Liver (tissue), 3 donors: ENCODE measurements at regions not wholly inside any gene's neighbourhood (a gene's known extent, or its start where the extent isn't known, plus 50 kb on each side); places are given as distances from the start of the nearest gene placed in this dataset.

Experiments used
- CTCF ChIP-seq: fragments of 150-350 bp; IDR thresholded peaks from 2 replicates; pipeline ENCODE4 v1.5.1; 2017; ENCODE audit warnings: improper control_type of control experiment, low read depth, low read length; ENCODE audit not compliant: missing input control
- GABPA ChIP-seq, 2 donors: IDR thresholded peaks in 1 of 2; conservative IDR thresholded peaks in 1 of 2; 2 replicates each; pipeline ENCODE4 v1.6.1; 2016; ENCODE audit warnings: antibody characterized with exemption in 2 of 2, mild to moderate bottlenecking in 1 of 2, moderate library complexity in 1 of 2
- ZBTB33 ChIP-seq: IDR thresholded peaks from 2 replicates; pipeline ENCODE4 v1.6.1; 2016; ENCODE audit warnings: antibody characterized with exemption
- donor health status: healthy.
- donor health status: healthy.

- TF ChIP-seq CTCF: no peak
- TF ChIP-seq GABPA (IDR thresholded peaks at IDR 0.05 in 1 of 2, conservative IDR thresholded peaks at IDR 0.05 in 1 of 2): no peak
- TF ChIP-seq ZBTB33: no peak
Measured at GRCh38 chr1:83750201-83750600, 248.7 kb downstream of the TTLL7 start.
